ENCODE measurements at regions not wholly inside any gene's neighbourhood (a gene's known extent, or its start where the extent isn't known, plus 50 kb on each side); places are given as distances from the start of the nearest gene placed in this dataset.

DNA sequence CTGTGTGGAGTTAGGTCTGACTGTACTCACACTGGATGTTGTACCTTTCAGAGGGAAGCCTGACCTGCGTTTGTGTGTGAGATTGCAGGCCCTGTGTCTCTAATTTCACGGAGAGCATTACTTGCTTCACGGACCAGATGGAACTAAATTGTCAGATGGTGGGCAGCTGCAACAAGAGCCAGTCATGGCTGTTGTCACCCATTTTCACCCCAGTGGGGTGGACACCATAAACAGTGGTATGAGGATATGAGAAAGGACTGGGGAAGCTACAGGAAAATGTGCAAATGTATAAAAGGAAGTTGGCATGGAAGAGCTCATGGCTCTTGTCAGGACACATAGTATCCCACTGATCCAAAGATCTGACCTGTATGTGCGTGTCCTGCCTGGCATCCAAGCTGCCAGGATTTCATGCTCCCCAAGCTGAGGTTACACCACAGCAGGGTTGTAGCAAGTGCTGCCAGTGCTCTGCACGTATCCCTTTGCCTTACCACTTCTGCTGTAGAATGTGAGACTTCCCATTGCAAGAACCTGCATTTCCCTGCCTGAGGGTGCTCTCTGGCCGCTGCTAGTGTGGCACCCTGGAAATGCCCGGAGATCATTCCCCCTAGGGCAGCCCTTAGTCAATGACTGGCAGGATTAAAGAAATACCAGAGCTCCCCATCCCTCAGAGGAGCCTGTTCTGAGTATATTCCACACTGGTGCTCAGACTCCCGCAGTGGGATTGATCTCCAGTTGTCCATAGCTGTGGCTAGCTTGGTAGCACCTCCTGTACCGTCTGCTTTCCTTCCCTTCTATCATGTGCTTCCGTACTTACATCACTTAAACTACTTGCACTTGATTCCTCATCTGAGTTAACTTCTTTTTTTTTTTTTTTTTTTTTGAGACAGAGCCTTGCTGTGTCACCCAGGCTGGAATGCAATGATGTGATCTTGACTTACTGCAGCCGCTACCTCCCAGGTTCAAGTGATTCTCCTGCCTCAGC lies 70.4 kb upstream of the TANC2 start:
- H3K27ac Mint-ChIP-seq: no peak overlapping the region
- DNase-seq (no peak), ATAC-seq (replicated peaks) (no peak)
- peaks cover 30 to 36% of the 10 kb centered on the region in 2 donors for H3K27me3 Mint-ChIP-seq
- no peak overlapping the region for H3K4me3 Mint-ChIP-seq
- no peaks in the 10 kb centered on the region for H3K36me3 Mint-ChIP-seq (ENCODE audit: insufficient read depth)
- H3K9me3 Mint-ChIP-seq: no peaks in the 10 kb centered on the region
- peaks cover 0 to 8% of the 10 kb centered on the region in 2 donors for H3K4me1 Mint-ChIP-seq (ENCODE audit: low read depth in 2 of 2)

DNA sequence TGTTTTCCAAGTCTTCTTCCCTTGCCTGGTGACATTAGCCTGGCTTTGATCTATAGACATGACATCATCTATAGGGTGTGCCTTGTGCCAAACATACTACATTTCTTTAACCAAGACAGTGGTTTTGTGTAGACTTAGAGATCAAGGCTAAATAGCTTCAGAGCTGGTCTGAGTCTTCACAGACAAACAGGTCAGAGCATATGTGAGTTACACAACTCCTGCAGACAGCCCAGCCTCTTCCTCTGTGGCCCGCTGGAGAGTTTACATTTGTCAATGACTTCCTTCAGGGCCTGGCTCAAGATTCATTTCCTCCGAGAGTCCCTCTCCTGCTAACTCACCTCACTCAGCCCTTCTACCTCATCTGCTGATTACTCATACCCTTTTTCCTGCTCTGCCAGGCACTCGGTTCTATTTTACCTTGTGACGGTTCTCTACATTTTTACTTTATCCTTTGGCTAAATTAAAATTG lies 73.1 kb upstream of the TANC2 start:
- DNase-seq: peak in 2 of 3 experiments; percentile 4 to 16
- Mint-ChIP-seq H3K27ac (peak overlapping the region in 1 of 2 donors; percentile 80), H3K27me3 (peaks cover 16 to 27% of the 10 kb centered on the region in 2 donors), H3K4me3 (no peak overlapping the region), H3K9me3 (no peaks in the 10 kb centered on the region), H3K4me1 (ENCODE audit: low read depth in 2 of 2) (peaks cover 0 to 8% of the 10 kb centered on the region in 2 donors), H3K36me3 (ENCODE audit: insufficient read depth) (no peaks in the 10 kb centered on the region)
- ATAC-seq (replicated peaks): peak; percentile 86

DNA sequence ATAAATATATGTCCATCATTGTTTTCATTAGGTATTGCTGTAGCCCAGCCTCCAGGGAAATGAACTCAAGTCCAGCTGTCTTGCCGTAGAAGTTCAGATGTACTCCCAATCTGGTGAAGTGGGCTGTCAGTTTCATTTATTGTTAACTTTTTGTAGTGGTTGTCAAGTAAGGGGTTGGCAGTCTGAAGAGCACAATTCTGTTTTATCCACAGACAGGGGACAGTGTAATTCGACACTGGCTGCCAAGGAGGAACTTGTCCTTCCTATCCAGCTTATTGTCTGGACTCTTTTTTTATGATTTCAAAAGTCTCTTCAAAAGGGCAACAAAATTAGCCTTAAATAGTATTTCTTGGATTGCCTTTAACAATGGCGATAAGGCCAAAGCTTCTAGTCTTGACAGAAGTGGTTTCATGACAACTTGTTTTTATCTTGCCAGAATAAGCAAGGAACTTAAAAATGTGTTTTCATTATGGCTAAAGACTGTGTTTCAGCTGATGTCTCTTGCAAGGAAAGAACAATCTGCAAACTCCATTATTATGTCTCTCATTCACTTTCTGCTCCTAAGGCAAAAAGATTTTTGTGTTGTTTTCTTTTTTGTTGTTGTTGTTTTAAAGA lies 73.9 kb upstream of the TANC2 start:
- no peaks in the 10 kb centered on the region for H3K9me3 Mint-ChIP-seq
- no peaks in the 10 kb centered on the region for H3K36me3 Mint-ChIP-seq (ENCODE audit: insufficient read depth)
- H3K4me1 Mint-ChIP-seq (ENCODE audit: low read depth in 2 of 2): peaks cover 0 to 8% of the 10 kb centered on the region in 2 donors
- DNase-seq (no peak), ATAC-seq (replicated peaks) (no peak)
- H3K27me3 Mint-ChIP-seq: peaks cover 15 to 27% of the 10 kb centered on the region in 2 donors
- peak overlapping the region in 1 of 2 donors; percentile 80 for H3K27ac Mint-ChIP-seq
- H3K4me3 Mint-ChIP-seq: no peak overlapping the region

DNA sequence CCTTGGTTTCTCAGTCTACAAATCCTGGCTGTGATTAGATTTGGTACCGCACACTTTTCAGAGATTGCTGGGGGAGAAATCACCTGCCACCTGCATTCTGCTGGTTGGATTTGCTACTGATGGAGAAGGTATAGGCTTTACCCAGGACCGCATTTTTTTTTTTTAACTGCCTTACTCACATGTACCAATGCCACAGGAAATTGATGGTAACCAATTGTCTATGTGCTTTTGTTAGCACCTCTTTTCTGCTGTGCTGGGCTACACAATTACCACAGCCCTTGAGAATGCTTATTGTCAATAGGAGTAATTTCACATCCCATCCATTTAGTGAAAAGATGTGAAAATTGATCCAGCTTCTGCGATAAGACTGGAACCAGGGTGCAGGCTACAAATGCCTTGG lies 74.4 kb upstream of the TANC2 start:
- Mint-ChIP-seq H3K27me3 (peaks cover 10 to 22% of the 10 kb centered on the region in 2 donors), H3K4me3 (no peak overlapping the region), H3K27ac (no peak overlapping the region), H3K36me3 (ENCODE audit: insufficient read depth) (no peaks in the 10 kb centered on the region), H3K9me3 (no peaks in the 10 kb centered on the region), H3K4me1 (ENCODE audit: low read depth in 2 of 2) (peaks cover 0 to 8% of the 10 kb centered on the region in 2 donors)
- ATAC-seq (replicated peaks) (peak; percentile 51), DNase-seq (no peak)

DNA sequence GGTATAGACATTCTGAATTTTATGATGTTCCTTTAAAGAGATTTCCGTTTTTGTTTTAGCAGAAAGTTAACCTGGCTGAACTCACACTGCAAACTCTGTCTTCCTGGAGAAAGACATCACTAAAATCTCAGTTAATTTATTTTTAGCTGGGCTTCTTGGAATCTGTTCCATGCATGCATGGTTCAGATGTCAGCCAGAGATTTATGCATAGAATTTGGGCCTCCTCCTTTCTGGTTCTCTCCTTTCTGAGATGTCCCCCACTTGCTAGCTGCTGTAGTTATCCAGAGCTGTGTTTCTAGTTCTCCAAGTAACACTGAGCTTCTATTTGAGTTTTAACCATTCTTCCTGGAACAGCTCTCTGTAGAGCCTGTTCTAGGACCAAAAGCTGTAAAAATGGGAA lies 77.3 kb upstream of the TANC2 start:
- DNase-seq: no peak
- no peaks in the 10 kb centered on the region for H3K9me3 Mint-ChIP-seq
- no peak overlapping the region for H3K27ac Mint-ChIP-seq
- peaks cover 10 to 14% of the 10 kb centered on the region in 2 donors for H3K27me3 Mint-ChIP-seq
- H3K4me1 Mint-ChIP-seq (ENCODE audit: low read depth in 2 of 2): peaks cover 0 to 8% of the 10 kb centered on the region in 2 donors
- ATAC-seq (replicated peaks): no peak
- no peaks in the 10 kb centered on the region for H3K36me3 Mint-ChIP-seq (ENCODE audit: insufficient read depth)
- H3K4me3 Mint-ChIP-seq: no peak overlapping the region

DNA sequence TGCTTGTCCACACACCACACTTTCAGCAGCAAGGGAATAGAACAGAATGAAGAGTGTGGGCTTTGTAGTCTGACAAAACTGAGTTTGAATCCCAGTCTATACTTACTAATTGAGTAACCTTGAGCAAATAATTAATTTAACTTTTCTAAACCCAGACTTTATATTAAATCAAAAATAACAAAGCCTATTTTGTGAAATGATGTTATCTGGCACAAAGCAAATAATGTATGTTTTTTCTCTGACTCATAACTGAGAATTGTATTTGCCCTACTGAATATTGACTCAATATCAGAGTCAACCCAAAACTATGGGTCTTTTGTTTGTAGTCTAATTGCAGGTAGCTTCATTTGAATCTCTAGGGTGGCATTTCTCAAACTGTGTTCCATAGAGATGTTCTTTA lies 77.9 kb upstream of the TANC2 start:
- H3K9me3 Mint-ChIP-seq: no peaks in the 10 kb centered on the region
- H3K36me3 Mint-ChIP-seq (ENCODE audit: insufficient read depth): no peaks in the 10 kb centered on the region
- H3K4me3 Mint-ChIP-seq: no peak overlapping the region
- no peak overlapping the region for H3K27ac Mint-ChIP-seq
- DNase-seq (no peak), ATAC-seq (replicated peaks) (no peak)
- peaks cover 0 to 7% of the 10 kb centered on the region in 2 donors for H3K4me1 Mint-ChIP-seq (ENCODE audit: low read depth in 2 of 2)
- H3K27me3 Mint-ChIP-seq: peaks cover 10 to 14% of the 10 kb centered on the region in 2 donors

DNA sequence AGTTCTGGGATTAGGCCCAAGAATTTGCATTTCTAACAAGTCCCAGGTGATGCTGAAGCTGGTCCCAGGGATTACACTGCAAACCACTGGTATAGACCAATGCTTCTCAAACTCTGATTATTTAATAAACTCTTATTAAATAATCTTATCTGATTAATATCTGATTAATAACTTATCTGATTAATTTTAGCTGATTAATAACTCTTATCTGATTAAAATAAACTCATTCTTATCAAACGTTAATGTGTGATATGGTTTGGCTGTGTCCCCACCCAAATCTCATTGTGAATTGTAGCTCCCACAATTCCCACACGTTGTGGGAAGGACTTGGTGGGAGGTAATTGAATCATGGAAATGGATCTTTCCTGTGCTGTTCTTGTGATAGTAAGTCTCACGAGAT lies 78.6 kb upstream of the TANC2 start:
- H3K4me3 Mint-ChIP-seq: no peak overlapping the region
- ATAC-seq (replicated peaks) (no peak), DNase-seq (no peak)
- peaks cover 0 to 4% of the 10 kb centered on the region in 2 donors for H3K4me1 Mint-ChIP-seq (ENCODE audit: low read depth in 2 of 2)
- no peaks in the 10 kb centered on the region for H3K36me3 Mint-ChIP-seq (ENCODE audit: insufficient read depth)
- no peaks in the 10 kb centered on the region for H3K9me3 Mint-ChIP-seq
- peaks cover 10 to 14% of the 10 kb centered on the region in 2 donors for H3K27me3 Mint-ChIP-seq
- H3K27ac Mint-ChIP-seq: no peak overlapping the region

DNA sequence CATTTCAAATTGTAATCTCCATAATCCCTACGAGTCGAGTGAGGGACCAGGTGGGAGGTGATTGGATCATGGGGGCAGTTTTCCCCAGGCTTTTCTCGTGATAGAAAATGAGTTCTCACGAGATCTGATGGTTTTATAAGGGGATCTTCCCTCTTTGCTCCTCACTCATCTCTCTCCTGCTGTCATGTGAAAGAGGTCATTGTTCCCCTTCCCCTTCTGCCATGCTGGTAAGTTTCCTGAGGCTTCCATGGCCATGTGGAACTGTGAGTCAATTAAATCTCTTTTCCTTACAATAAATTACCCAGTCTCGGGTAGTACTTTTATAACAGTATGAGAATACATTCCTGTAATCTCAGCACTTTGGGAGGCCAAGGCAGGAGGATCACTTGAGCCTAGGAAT lies 76.7 kb upstream of the MARCHF10 start:
- Mint-ChIP-seq H3K4me3 (no peak overlapping the region), H3K4me1 (ENCODE audit: low read depth in 2 of 2) (no peaks in the 10 kb centered on the region), H3K36me3 (ENCODE audit: insufficient read depth) (no peaks in the 10 kb centered on the region), H3K27me3 (peaks cover 18 to 19% of the 10 kb centered on the region in 2 donors), H3K27ac (no peak overlapping the region), H3K9me3 (no peaks in the 10 kb centered on the region)
- DNase-seq: no peak
- no peak for ATAC-seq (replicated peaks)

DNA sequence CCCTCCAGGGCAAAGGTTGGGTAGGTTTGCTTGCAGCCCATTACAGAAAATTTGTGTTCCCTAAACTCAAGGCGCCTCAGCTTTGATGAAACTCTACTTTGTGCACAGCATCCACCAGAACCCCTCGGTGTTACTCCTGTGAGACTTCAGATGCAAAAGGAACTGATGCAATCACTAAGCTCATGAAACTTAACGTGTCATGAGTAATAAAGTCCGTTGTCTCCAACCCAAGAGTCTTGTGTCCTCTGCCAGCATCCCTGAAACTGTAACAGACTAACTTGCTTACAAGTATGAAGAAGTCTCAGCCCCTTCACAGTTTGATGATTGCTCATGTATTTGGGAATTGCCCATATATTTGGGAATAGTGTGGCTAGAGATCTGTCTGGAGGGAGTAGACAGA lies 74.8 kb upstream of the MARCHF10 start:
- Mint-ChIP-seq H3K4me1 (ENCODE audit: low read depth in 2 of 2) (no peaks in the 10 kb centered on the region), H3K36me3 (ENCODE audit: insufficient read depth) (no peaks in the 10 kb centered on the region), H3K4me3 (no peak overlapping the region), H3K9me3 (no peaks in the 10 kb centered on the region), H3K27me3 (peaks cover 10 to 16% of the 10 kb centered on the region in 2 donors), H3K27ac (no peak overlapping the region)
- DNase-seq (no peak), ATAC-seq (replicated peaks) (no peak)

DNA sequence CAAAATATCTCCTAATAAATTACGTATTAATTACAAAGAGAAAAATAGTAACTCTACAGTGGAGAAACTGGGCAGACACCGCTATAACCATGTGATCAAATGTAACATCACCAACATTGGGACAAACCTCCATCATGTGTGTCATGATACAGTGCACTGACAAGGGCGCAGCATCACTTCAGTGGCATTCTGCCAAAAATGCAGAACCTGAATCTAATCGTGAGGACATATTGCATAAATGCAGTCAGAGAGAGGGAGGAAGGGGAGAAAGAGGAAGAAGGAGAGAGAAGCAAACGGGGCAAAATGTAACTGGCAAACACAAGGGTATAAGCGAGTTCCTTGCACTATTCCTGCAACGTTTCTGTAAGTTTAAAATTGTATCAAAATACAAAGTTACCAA lies 74.2 kb upstream of the MARCHF10 start:
- Mint-ChIP-seq H3K4me3 (no peak overlapping the region), H3K36me3 (ENCODE audit: insufficient read depth) (no peaks in the 10 kb centered on the region), H3K4me1 (ENCODE audit: low read depth in 2 of 2) (no peaks in the 10 kb centered on the region), H3K9me3 (no peaks in the 10 kb centered on the region), H3K27ac (no peak overlapping the region), H3K27me3 (peaks cover 9 to 10% of the 10 kb centered on the region in 2 donors)
- no peak for ATAC-seq (replicated peaks)
- DNase-seq: no peak

DNA sequence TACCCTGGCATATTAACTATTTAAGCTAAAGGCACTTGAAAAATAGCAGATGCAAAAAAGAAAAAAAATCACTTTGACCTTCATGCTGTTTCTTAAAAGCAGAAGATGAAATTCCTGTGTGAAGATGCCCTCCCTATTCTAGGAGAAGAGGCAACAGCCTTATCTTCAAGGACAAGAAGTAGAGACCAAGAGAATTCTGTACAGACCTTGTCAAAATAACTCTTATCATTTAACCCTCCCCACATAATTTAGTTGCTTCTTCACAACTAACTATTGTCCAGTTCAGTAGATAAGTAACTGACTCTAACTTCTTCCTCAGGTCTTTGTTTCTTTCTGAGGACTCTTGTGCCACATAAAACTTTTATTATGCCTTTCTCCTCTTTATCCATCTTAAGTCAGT lies 72.0 kb upstream of the MARCHF10 start:
- Mint-ChIP-seq H3K27me3 (peaks cover 15 to 21% of the 10 kb centered on the region in 2 donors), H3K36me3 (ENCODE audit: insufficient read depth) (no peaks in the 10 kb centered on the region), H3K9me3 (no peaks in the 10 kb centered on the region), H3K4me3 (no peak overlapping the region), H3K27ac (no peak overlapping the region), H3K4me1 (ENCODE audit: low read depth in 2 of 2) (no peaks in the 10 kb centered on the region)
- ATAC-seq (replicated peaks) (no peak), DNase-seq (no peak)

DNA sequence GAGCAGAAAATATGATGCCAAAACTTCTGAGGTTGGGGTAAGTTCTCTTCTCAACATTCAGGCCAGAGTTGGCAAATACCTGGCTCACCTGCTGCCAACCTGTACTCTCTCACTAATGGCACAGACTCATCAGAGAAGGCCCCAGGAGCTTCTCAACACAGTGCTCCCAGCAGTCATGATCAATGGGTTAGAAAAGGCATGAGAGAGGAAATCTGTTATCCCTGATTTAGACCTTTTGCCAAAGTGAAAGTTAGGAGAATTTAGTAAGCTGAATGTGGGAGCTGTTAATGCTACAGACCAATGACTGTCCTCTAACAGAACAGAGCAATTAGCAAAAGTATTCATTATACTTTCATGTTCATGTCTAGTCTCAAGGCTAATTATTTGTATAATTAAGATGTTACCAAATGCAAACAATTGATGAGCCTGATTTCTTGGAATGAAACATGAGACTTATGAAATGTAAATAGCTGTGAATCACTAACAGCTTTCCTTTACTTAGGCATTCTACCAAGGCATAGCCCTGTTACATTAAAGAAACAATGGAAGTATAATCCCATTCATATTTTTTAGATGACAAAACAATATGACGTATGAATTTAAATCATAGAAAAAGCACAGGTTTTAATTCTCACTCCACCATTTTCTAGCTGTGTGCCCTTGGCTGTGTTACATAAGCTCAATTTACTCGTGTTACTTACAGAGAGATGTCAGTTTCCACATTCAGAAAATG lies 68.7 kb upstream of the MARCHF10 start:
- H3K36me3 Mint-ChIP-seq (ENCODE audit: insufficient read depth): no peaks in the 10 kb centered on the region
- H3K27me3 Mint-ChIP-seq: peaks cover 29 to 39% of the 10 kb centered on the region in 2 donors

DNA sequence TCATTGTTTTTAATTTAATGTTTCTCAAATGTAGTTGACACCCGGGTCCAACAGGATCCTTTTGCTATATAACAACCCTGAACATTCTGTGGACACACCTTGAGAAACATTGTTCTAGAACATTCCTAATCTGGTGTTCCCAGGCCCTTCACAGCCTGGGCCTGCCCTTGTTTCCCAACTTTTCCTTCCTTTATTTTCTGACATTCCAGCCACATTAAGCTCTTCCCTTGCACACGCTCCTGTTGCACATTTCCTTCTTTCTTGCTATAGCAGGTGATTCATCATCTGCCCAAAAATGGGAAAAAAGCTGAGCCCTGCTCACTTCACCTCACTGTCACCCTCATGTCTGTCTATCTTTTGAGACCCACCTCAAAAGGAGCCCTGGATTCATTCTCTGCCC lies 67.9 kb upstream of the MARCHF10 start:
- no peaks in the 10 kb centered on the region for H3K4me1 Mint-ChIP-seq (ENCODE audit: low read depth in 2 of 2)
- H3K36me3 Mint-ChIP-seq (ENCODE audit: insufficient read depth): no peaks in the 10 kb centered on the region
- DNase-seq (no peak), ATAC-seq (replicated peaks) (no peak)
- H3K9me3 Mint-ChIP-seq: no peaks in the 10 kb centered on the region
- no peak overlapping the region for H3K4me3 Mint-ChIP-seq
- H3K27ac Mint-ChIP-seq: no peak overlapping the region
- H3K27me3 Mint-ChIP-seq: peaks cover 23 to 41% of the 10 kb centered on the region in 2 donors

More for the DNA sequence above, 68.7 kb upstream of the MARCHF10 start:
- H3K27ac Mint-ChIP-seq: no peak overlapping the region
- DNase-seq: no peak
- no peak overlapping the region for H3K4me3 Mint-ChIP-seq
- ATAC-seq (replicated peaks): no peak
- no peaks in the 10 kb centered on the region for H3K4me1 Mint-ChIP-seq (ENCODE audit: low read depth in 2 of 2)
- no peaks in the 10 kb centered on the region for H3K9me3 Mint-ChIP-seq

Measured in effector memory CD8-positive, alpha-beta T cell (primary cell).